Keratinocyte (primary cell): ENCODE measurements at regions not wholly inside any gene's neighbourhood (a gene's known extent, or its start where the extent isn't known, plus 50 kb on each side); places are given as distances from the start of the nearest gene placed in this dataset.

Experiments used
- DNase-seq: peaks from one replicate; pipeline ENCODE4 v3.0.0-alpha.2; 2011; ENCODE audit warnings: low read depth, missing footprints, low spot score
- FAIRE-seq: peaks from 2 replicates; lab custom pipeline; 2011; peaks lifted over from hg19 to GRCh38; lab: Jason Lieb, UNC
- H2AFZ ChIP-seq: 2 replicates; pipeline ENCODE4 v1.6.0; 2012; ENCODE audit warnings: low read length, control low read depth, inconsistent platforms; ENCODE audit not compliant: control insufficient read depth
- H3K27ac ChIP-seq: 2 replicates; pipeline ENCODE4 v1.5.1; 2011; ENCODE audit warnings: low read length; ENCODE audit not compliant: control insufficient read depth, insufficient read depth
- H3K27me3 ChIP-seq: 3 replicates; pipeline ENCODE4 v1.6.0; 2011; ENCODE audit warnings: low read length; ENCODE audit not compliant: control insufficient read depth, insufficient read depth; ENCODE audit errors: extremely low read depth
- H3K36me3 ChIP-seq, 2 experiments: 2 replicates in 1 of 2; 3 replicates in 1 of 2; pipeline ENCODE4 v1.5.1; 2011; ENCODE audit warnings: low read length in 2 of 2, mild to moderate bottlenecking in 1 of 2; ENCODE audit not compliant: control insufficient read depth in 2 of 2, insufficient read depth in 2 of 2; ENCODE audit errors: extremely low read depth in 1 of 2
- H3K4me1 ChIP-seq: 3 replicates; pipeline ENCODE4 v1.5.1; 2011; ENCODE audit warnings: low read length; ENCODE audit not compliant: control insufficient read depth, insufficient read depth; ENCODE audit errors: extremely low read depth
- H3K4me2 ChIP-seq: 3 replicates; pipeline ENCODE4 v1.6.0; 2011; ENCODE audit warnings: low read depth, low read length; ENCODE audit not compliant: control insufficient read depth, insufficient read depth; ENCODE audit errors: extremely low read depth
- H3K4me3 ChIP-seq, 3 experiments: fragments of 200-600 bp in 1 of 3; sonication (generic) in 1 of 3; 2 replicates in 2 of 3; 3 replicates in 1 of 3; pipeline ENCODE4 v1.5.1; 2011 to 2016; ENCODE audit warnings: low read length in 3 of 3, mild to moderate bottlenecking in 3 of 3, control low read depth in 2 of 3, inconsistent platforms in 1 of 3, low read depth in 1 of 3, mixed read lengths in 1 of 3, mixed run types in 1 of 3, moderate library complexity in 1 of 3; ENCODE audit not compliant: control insufficient read depth in 2 of 3, insufficient read depth in 2 of 3; ENCODE audit errors: extremely low read depth in 1 of 3
- H3K79me2 ChIP-seq: 2 replicates; pipeline ENCODE4 v1.6.0; 2012; ENCODE audit warnings: low read length; ENCODE audit not compliant: control insufficient read depth, insufficient read depth
- H3K9ac ChIP-seq: 3 replicates; pipeline ENCODE4 v1.6.0; 2011; ENCODE audit warnings: low read length; ENCODE audit not compliant: control insufficient read depth, insufficient read depth; ENCODE audit errors: extremely low read depth
- H3K9me1 ChIP-seq: 3 replicates; pipeline ENCODE4 v1.6.0; 2011; ENCODE audit warnings: low read length; ENCODE audit not compliant: control insufficient read depth, insufficient read depth; ENCODE audit errors: extremely low read depth
- H3K9me3 ChIP-seq: 2 replicates; pipeline ENCODE4 v1.5.1; 2012; ENCODE audit warnings: low read depth, low read length; ENCODE audit not compliant: control insufficient read depth
- H4K20me1 ChIP-seq: 3 replicates; pipeline ENCODE4 v1.6.0; 2011; ENCODE audit warnings: low read length; ENCODE audit not compliant: control insufficient read depth, insufficient read depth; ENCODE audit errors: extremely low read depth
- EZH2 ChIP-seq: IDR thresholded peaks from one replicate; pipeline ENCODE4 v1.6.1; 2012; ENCODE audit warnings: inconsistent platforms, mild to moderate bottlenecking, low read length, moderate library complexity
- dilution Hi-C: fragments of 300-500 bp; cut with MboI; formaldehyde crosslinking; loops from one replicate; pipeline ENCODE4 v1.7.0; 2020; ENCODE audit warnings: low sequenced_read_pairs; ENCODE audit not compliant: extremely low pct_ligation_motif_present
- TF ChIP-seq, protein P1 (sequence below), 3 experiments: IDR thresholded peaks in 1 of 3; conservative IDR thresholded peaks in 1 of 3; optimal IDR thresholded peaks in 1 of 3; 2 replicates in 2 of 3; 3 replicates in 1 of 3; pipeline versions ENCODE3 to v1.5.1; 2011; ENCODE audit warnings: low read length in 3 of 3, mild to moderate bottlenecking in 3 of 3, moderate library complexity in 2 of 3, control low read depth in 1 of 3, inconsistent platforms in 1 of 3; ENCODE audit not compliant: insufficient read depth in 2 of 3; ENCODE audit errors: extremely low read depth in 1 of 3

DNA sequence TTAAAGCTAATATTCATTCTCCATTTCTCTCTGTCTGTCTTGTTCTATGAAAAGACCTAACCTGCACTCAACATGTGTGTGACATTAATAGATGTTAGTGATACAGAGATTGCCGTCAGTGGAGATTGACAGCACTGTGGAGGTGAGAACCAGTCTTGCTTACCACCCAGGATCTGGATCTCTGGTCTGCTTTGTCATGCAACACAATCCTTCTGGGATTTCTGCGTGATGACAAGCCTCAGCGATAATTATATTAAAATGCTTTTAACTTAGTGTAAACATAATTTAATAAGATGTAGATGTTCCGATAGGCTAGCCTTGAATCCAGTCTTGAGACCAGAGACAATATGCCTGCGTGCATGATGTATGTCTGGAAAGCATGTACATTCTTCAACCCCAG lies 262.0 kb upstream of the ZNF717 start:
- Histone ChIP-seq H3K9me3 (no peaks in the 10 kb centered on the region), H3K4me2 (no peak overlapping the region), H3K27ac (no peak overlapping the region), H3K9ac (no peak overlapping the region), H3K4me3 (no peak overlapping the region), H4K20me1 (no peaks in the 10 kb centered on the region), H3K9me1 (no peaks in the 10 kb centered on the region), H3K36me3 (no peaks in the 10 kb centered on the region), H2AFZ (no peak overlapping the region), H3K79me2 (no peaks in the 10 kb centered on the region), H3K4me1 (no peaks in the 10 kb centered on the region), H3K27me3 (no peaks in the 10 kb centered on the region)
- no peak for FAIRE-seq
- DNase-seq = no peak
- dilution Hi-C loops = no loop called here
- no peak for TF ChIP-seq EZH2
- TF ChIP-seq, protein P1, sequence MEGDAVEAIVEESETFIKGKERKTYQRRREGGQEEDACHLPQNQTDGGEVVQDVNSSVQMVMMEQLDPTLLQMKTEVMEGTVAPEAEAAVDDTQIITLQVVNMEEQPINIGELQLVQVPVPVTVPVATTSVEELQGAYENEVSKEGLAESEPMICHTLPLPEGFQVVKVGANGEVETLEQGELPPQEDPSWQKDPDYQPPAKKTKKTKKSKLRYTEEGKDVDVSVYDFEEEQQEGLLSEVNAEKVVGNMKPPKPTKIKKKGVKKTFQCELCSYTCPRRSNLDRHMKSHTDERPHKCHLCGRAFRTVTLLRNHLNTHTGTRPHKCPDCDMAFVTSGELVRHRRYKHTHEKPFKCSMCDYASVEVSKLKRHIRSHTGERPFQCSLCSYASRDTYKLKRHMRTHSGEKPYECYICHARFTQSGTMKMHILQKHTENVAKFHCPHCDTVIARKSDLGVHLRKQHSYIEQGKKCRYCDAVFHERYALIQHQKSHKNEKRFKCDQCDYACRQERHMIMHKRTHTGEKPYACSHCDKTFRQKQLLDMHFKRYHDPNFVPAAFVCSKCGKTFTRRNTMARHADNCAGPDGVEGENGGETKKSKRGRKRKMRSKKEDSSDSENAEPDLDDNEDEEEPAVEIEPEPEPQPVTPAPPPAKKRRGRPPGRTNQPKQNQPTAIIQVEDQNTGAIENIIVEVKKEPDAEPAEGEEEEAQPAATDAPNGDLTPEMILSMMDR (optimal IDR thresholded peaks at IDR 0.05 in 1 of 3, IDR thresholded peaks at IDR 0.05 in 1 of 3, conservative IDR thresholded peaks at IDR 0.05 in 1 of 3; ENCODE audit: extremely low read depth in 1 of 3, insufficient read depth in 2 of 3, low read length in 3 of 3) = no peak

DNA sequence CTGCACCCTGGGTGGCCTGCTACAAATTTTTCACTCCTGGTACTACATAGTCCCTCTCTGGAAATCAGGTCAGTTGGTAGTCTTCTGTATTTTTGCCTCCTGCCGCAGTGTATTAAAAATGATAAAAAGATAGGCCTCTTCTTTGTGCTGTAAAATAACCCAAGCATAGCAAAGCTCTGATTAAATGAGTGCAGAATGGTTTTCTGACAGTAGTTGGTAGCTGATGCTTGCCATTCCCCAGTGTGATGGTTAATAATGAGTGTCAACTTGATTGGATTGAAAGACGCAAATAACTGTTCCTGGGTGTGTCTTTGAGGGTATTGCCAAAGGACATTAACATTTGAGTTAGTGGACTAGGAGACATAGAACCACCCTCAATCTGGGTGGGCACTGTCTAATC lies 264.4 kb upstream of the ZNF717 start:
- TF ChIP-seq EZH2 = no peak
- TF ChIP-seq, protein P1 (optimal IDR thresholded peaks at IDR 0.05 in 1 of 3, IDR thresholded peaks at IDR 0.05 in 1 of 3, conservative IDR thresholded peaks at IDR 0.05 in 1 of 3; ENCODE audit: extremely low read depth in 1 of 3, insufficient read depth in 2 of 3, low read length in 3 of 3) = no peak
- no peak overlapping the region for H3K27ac ChIP-seq
- no peak overlapping the region for H2AFZ ChIP-seq
- H3K36me3 ChIP-seq = no peaks in the 10 kb centered on the region
- H3K79me2 ChIP-seq = no peaks in the 10 kb centered on the region
- H4K20me1 ChIP-seq = no peaks in the 10 kb centered on the region
- no peaks in the 10 kb centered on the region for H3K9me1 ChIP-seq
- H3K4me3 ChIP-seq = no peak overlapping the region
- dilution Hi-C loops = no loop called here
- no peaks in the 10 kb centered on the region for H3K4me1 ChIP-seq
- H3K9ac ChIP-seq = no peak overlapping the region
- FAIRE-seq (no peak), DNase-seq (no peak)
- H3K4me2 ChIP-seq = no peak overlapping the region
- H3K27me3 ChIP-seq = no peaks in the 10 kb centered on the region
- no peaks in the 10 kb centered on the region for H3K9me3 ChIP-seq
